H9 (cell line): ENCODE measurements at regions not wholly inside any gene's neighbourhood (a gene's known extent, or its start where the extent isn't known, plus 50 kb on each side); places are given as distances from the start of the nearest gene placed in this dataset.

Source experiments
- DNase-seq: peaks from one replicate; pipeline ENCODE4 v3.0.0-alpha.2; 2017
- H2AFZ ChIP-seq: one replicate; pipeline ENCODE4 v1.6.1; 2013; ENCODE audit warnings: mild to moderate bottlenecking, low read length, control low read depth, moderate library complexity
- H2AK5ac ChIP-seq: 2 replicates; pipeline ENCODE4 v1.6.1; 2013; ENCODE audit warnings: low read length, control low read depth, mixed read lengths; ENCODE audit not compliant: insufficient read length
- H2BK120ac ChIP-seq: one replicate; pipeline ENCODE4 v1.6.1; 2013; ENCODE audit warnings: low read depth, mild to moderate bottlenecking, low read length, control low read depth, inconsistent platforms; ENCODE audit not compliant: poor library complexity, severe bottlenecking
- H2BK12ac ChIP-seq: 2 replicates; pipeline ENCODE4 v1.6.1; 2013; ENCODE audit warnings: low read length, control low read depth, mixed read lengths, low read depth; ENCODE audit not compliant: insufficient read length
- H2BK15ac ChIP-seq: 2 replicates; pipeline ENCODE4 v1.6.1; 2013; ENCODE audit warnings: low read depth, low read length, control low read depth
- H2BK20ac ChIP-seq: one replicate; pipeline ENCODE4 v1.6.1; 2013; ENCODE audit warnings: low read depth, mild to moderate bottlenecking, low read length, control low read depth, inconsistent platforms; ENCODE audit not compliant: poor library complexity, severe bottlenecking
- H2BK5ac ChIP-seq: 2 replicates; pipeline ENCODE4 v1.6.1; 2013; ENCODE audit warnings: low read length, control low read depth, mixed read lengths; ENCODE audit not compliant: insufficient read length
- H3K14ac ChIP-seq: 2 replicates; pipeline ENCODE4 v1.6.1; 2013; ENCODE audit warnings: low read length, control low read depth; ENCODE audit not compliant: insufficient read depth
- H3K18ac ChIP-seq: 2 replicates; pipeline ENCODE4 v1.6.1; 2013; ENCODE audit warnings: low read depth, mild to moderate bottlenecking, mixed read lengths, low read length, control low read depth; ENCODE audit not compliant: insufficient read length
- H3K23ac ChIP-seq: 2 replicates; pipeline ENCODE4 v1.6.1; 2013; ENCODE audit warnings: low read length, control low read depth, mixed read lengths, low read depth; ENCODE audit not compliant: insufficient read length
- H3K23me2 ChIP-seq: 2 replicates; pipeline ENCODE4 v1.6.1; 2013; ENCODE audit warnings: low read depth, mild to moderate bottlenecking, mixed read lengths, low read length, control low read depth; ENCODE audit not compliant: insufficient read length, poor library complexity, severe bottlenecking
- H3K27ac ChIP-seq: 2 replicates; pipeline ENCODE4 v1.5.1; 2013; ENCODE audit warnings: low read length, control low read depth, mixed read lengths, low read depth; ENCODE audit not compliant: insufficient read length
- H3K27me3 ChIP-seq: 2 replicates; pipeline ENCODE4 v1.6.1; 2013; ENCODE audit warnings: low read length, control low read depth, inconsistent platforms; ENCODE audit not compliant: insufficient read depth
- H3K4ac ChIP-seq: 2 replicates; pipeline ENCODE4 v1.6.1; 2013; ENCODE audit warnings: low read depth, mild to moderate bottlenecking, control low read depth, inconsistent platforms, low read length, moderate library complexity
- H3K4me1 ChIP-seq: 2 replicates; pipeline ENCODE4 v1.6.1; 2013; ENCODE audit warnings: low read length, control low read depth, inconsistent platforms; ENCODE audit not compliant: insufficient read depth
- H3K4me2 ChIP-seq: 2 replicates; pipeline ENCODE4 v1.6.1; 2013; ENCODE audit warnings: low read length, control low read depth, mixed read lengths; ENCODE audit not compliant: insufficient read length, insufficient read depth
- H3K56ac ChIP-seq: 2 replicates; pipeline ENCODE4 v1.6.1; 2013; ENCODE audit warnings: low read depth, mild to moderate bottlenecking, mixed read lengths, low read length, control low read depth; ENCODE audit not compliant: insufficient read length
- H3K79me1 ChIP-seq: 2 replicates; pipeline ENCODE4 v1.6.1; 2013; ENCODE audit warnings: low read depth, mild to moderate bottlenecking, moderate library complexity, low read length, control low read depth, inconsistent platforms; ENCODE audit not compliant: insufficient read depth, poor library complexity, severe bottlenecking
- H3K79me2 ChIP-seq: 2 replicates; pipeline ENCODE4 v1.6.1; 2013; ENCODE audit warnings: low read length, control low read depth, inconsistent platforms; ENCODE audit not compliant: insufficient read depth
- H3K9ac ChIP-seq: 2 replicates; pipeline ENCODE4 v1.6.1; 2013; ENCODE audit warnings: low read length, control low read depth, mixed read lengths; ENCODE audit not compliant: insufficient read length; ENCODE audit errors: extremely low read depth
- H3K9me3 ChIP-seq: one replicate; pipeline ENCODE4 v1.6.1; 2013; ENCODE audit warnings: low read depth, low read length, inconsistent platforms; ENCODE audit not compliant: control insufficient read depth
- H3T11ph ChIP-seq: one replicate; pipeline ENCODE4 v1.6.1; 2013; ENCODE audit warnings: mild to moderate bottlenecking, low read length, control low read depth, inconsistent platforms
- H4K20me1 ChIP-seq: one replicate; pipeline ENCODE4 v1.6.1; 2013; ENCODE audit not compliant: control insufficient read depth, insufficient read length, insufficient read depth
- H4K5ac ChIP-seq: 2 replicates; pipeline ENCODE4 v1.6.1; 2013; ENCODE audit warnings: low read depth, mild to moderate bottlenecking, mixed read lengths, low read length, control low read depth; ENCODE audit not compliant: insufficient read length
- H4K8ac ChIP-seq: replicated peaks from 2 replicates; pipeline ENCODE4 v1.6.1; 2013; ENCODE audit warnings: low read length, control low read depth, mixed read lengths, low read depth; ENCODE audit not compliant: insufficient read length
- H4K91ac ChIP-seq: 2 replicates; pipeline ENCODE4 v1.6.1; 2013; ENCODE audit warnings: low read depth, mild to moderate bottlenecking, moderate library complexity, mixed read lengths, low read length, control low read depth; ENCODE audit not compliant: insufficient read length
- H3K27ac Mint-ChIP-seq, 3 experiments: 2 replicates in 2 of 3; 3 replicates in 1 of 3; pipeline ENCODE4 v1.8.0; 2020 to 2021; ENCODE audit warnings: mixed read lengths in 3 of 3, mild to moderate bottlenecking in 1 of 3, moderate library complexity in 1 of 3
- H3K27me3 Mint-ChIP-seq: 2 replicates; pipeline ENCODE4 v1.8.0; 2021; ENCODE audit warnings: low read depth, mild to moderate bottlenecking, moderate library complexity, mixed read lengths
- H3K36me3 Mint-ChIP-seq, 3 experiments: 2 replicates in 2 of 3; 3 replicates in 1 of 3; pipeline ENCODE4 v1.8.0; 2020 to 2021; ENCODE audit warnings: low read depth in 3 of 3, mixed read lengths in 3 of 3; ENCODE audit not compliant: insufficient read depth in 1 of 3
- H3K4me1 Mint-ChIP-seq, 2 experiments: 2 replicates each; pipeline ENCODE4 v1.8.0; 2020; ENCODE audit warnings: mixed read lengths in 2 of 2
- H3K4me3 Mint-ChIP-seq, 2 experiments: 2 replicates in 1 of 2; 3 replicates in 1 of 2; pipeline ENCODE4 v1.8.0; 2020 to 2021; ENCODE audit warnings: mild to moderate bottlenecking in 2 of 2, mixed read lengths in 2 of 2, moderate library complexity in 1 of 2
- H3K9me3 Mint-ChIP-seq, 2 experiments: 2 replicates in 1 of 2; 3 replicates in 1 of 2; pipeline ENCODE4 v1.8.0; 2020; ENCODE audit warnings: mild to moderate bottlenecking in 2 of 2, mixed read lengths in 2 of 2, moderate library complexity in 1 of 2
- WGBS: extraction: QIAGEN DNeasy Blood & Tissue Kit; methylation state at CpG from one replicate; pipeline ENCODE4 v1.1.7; 2013; ENCODE audit warnings: missing lambda C conversion rate, low lambda C conversion rate, mixed read lengths; ENCODE audit not compliant: insufficient read length; ENCODE audit errors: extremely low coverage; 5-methylcytosine and 5-hydroxymethylcytosine counted together
- TF ChIP-seq, protein P1 (sequence below): fragments of 200-600 bp; sonication (generic); conservative IDR thresholded peaks from 3 replicates; pipeline ENCODE4 v1.8.0; 2021; ENCODE audit warnings: antibody characterized with exemption, mild to moderate bottlenecking

DNA sequence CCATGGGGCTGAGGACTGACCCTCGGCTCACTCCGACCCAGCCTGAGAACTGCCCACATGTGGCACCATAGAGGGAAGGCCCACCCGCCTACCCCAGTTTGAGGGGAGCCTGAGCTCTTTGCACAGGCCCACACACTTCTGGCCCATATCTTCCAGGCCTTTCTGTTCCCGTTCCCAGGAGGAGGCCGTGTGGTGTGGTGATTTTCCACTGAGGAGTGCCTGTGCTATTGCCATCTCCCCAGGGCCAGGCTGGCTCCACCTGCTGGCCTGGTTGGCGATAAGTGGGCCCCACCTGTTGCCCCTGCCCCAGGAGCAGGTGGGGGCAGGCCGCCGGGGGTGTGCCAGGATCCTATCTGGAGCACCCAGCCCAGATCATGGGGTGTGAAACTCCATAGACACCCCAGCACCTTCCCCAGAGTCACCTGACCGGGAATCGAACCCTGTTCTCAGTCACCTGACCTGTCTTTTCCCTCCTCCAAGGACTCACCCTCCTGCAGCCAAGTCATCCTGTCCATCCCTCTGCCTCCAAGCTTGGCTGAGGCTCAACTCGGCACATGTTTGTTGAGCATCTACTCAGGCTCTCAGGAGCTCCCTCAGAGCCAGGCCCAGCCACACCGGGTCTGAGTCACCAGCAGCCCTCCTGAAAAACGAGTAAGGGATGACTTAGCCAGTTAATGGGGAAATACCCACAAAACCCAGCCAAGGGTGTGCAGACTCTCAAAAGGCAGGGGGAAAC, 120.1 kb downstream of the CYP26B1 start:
- no peak overlapping the region for H4K8ac ChIP-seq
- H3K27ac ChIP-seq = no peak overlapping the region
- H3K4ac ChIP-seq = no peak overlapping the region
- no peak overlapping the region for H3T11ph ChIP-seq
- H2BK15ac ChIP-seq = no peak overlapping the region
- no peak overlapping the region for H3K18ac ChIP-seq
- no peaks in the 10 kb centered on the region for H3K27me3 ChIP-seq
- H3K56ac ChIP-seq = no peak overlapping the region
- no peaks in the 10 kb centered on the region for H3K79me1 ChIP-seq
- WGBS = no CpG with 5 or more reads among the region's 13 CpGs
- H2BK120ac ChIP-seq = no peak overlapping the region
- H3K9ac ChIP-seq = no peak overlapping the region
- Mint-ChIP-seq H3K4me1 (peaks cover 3 to 9% of the 10 kb centered on the region in 2 experiments; a peak in 3 of 4 replicates), H3K27ac (no peak overlapping the region), H3K4me3 (no peak overlapping the region), H3K36me3 (no peaks in the 10 kb centered on the region), H3K27me3 (no peaks in the 10 kb centered on the region), H3K9me3 (peaks cover 0 to under 1% of the 10 kb centered on the region in 2 experiments; a peak in 1 of 5 replicates)
- H3K9me3 ChIP-seq = no peaks in the 10 kb centered on the region
- no peak overlapping the region for H4K91ac ChIP-seq
- no peak overlapping the region for H2BK12ac ChIP-seq
- H2AFZ ChIP-seq = no peak overlapping the region
- H3K4me2 ChIP-seq = no peak overlapping the region
- no peak overlapping the region for H4K5ac ChIP-seq
- H2BK5ac ChIP-seq = no peak overlapping the region
- no peak overlapping the region for H2BK20ac ChIP-seq
- H3K23me2 ChIP-seq = no peaks in the 10 kb centered on the region
- TF ChIP-seq, protein P1, sequence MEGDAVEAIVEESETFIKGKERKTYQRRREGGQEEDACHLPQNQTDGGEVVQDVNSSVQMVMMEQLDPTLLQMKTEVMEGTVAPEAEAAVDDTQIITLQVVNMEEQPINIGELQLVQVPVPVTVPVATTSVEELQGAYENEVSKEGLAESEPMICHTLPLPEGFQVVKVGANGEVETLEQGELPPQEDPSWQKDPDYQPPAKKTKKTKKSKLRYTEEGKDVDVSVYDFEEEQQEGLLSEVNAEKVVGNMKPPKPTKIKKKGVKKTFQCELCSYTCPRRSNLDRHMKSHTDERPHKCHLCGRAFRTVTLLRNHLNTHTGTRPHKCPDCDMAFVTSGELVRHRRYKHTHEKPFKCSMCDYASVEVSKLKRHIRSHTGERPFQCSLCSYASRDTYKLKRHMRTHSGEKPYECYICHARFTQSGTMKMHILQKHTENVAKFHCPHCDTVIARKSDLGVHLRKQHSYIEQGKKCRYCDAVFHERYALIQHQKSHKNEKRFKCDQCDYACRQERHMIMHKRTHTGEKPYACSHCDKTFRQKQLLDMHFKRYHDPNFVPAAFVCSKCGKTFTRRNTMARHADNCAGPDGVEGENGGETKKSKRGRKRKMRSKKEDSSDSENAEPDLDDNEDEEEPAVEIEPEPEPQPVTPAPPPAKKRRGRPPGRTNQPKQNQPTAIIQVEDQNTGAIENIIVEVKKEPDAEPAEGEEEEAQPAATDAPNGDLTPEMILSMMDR = peak; percentile 43; the same call in 2 of the 3 replicates
- H3K14ac ChIP-seq = no peak overlapping the region
- H3K4me1 ChIP-seq = no peaks in the 10 kb centered on the region
- H3K23ac ChIP-seq = no peak overlapping the region
- H3K79me2 ChIP-seq = no peaks in the 10 kb centered on the region
- H2AK5ac ChIP-seq = no peak overlapping the region
- H4K20me1 ChIP-seq = no peaks in the 10 kb centered on the region
- DNase-seq = peak; percentile 33
